ENCODE measurements at regions not wholly inside any gene's neighbourhood (a gene's known extent, or its start where the extent isn't known, plus 50 kb on each side); places are given as distances from the start of the nearest gene placed in this dataset.

- H3K27me3 Mint-ChIP-seq, result peaks cover 4% of the 10 kb centered on the region
- H3K27ac Mint-ChIP-seq, result no peak overlapping the region
- no peaks in the 10 kb centered on the region for H3K4me1 Mint-ChIP-seq
- H3K36me3 Mint-ChIP-seq, result no peaks in the 10 kb centered on the region
- no peak overlapping the region for H3K4me3 Mint-ChIP-seq
- H3K9me3 Mint-ChIP-seq, result peaks cover 5% of the 10 kb centered on the region
- no peak for DNase-seq
These were observed 60.3 kb upstream of the ZNF536 start for GRCh38 chr19:30311911-30312310.

DNA sequence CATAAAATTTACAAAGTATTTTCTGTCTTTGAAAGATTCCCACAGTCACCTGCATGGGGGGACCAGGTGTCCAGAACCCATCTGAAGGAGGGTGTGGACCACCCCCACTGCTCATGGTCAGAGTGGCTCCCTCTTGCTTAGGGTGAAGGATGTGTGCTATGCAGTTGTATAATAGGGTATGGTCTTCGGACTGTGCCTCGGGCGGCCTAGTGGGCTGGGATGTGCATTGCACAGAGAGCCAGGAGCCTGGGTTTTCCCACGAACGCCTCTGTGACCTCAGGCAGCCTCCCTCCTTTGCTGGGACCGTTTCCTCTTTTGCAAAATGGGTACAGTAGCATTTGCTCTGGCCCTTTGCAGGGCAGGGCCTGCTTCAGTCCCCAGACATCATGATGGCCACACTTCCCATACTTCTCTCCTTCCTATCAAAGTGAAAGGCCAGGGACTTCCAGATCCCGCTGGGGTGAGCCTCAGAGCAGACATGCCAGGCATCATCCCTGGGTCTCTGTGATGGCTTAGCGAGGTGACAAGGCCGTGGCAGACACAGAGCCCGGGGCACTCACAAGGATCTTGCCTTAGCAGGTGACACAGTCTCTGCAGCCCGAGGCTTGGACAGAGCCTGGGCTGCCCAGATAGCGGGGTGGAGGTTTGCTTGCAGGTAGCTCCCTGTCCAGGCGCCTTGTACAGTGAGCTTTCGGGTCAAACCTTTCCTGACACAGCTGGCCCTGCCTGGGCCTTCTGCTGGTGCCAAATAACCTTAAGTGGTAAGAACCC is 59.4 kb upstream of the ZNF536 start:
- no peak for DNase-seq
- no peak overlapping the region for H3K4me3 Mint-ChIP-seq
- H3K4me1 Mint-ChIP-seq, result no peaks in the 10 kb centered on the region
- H3K27me3 Mint-ChIP-seq, result peaks cover 4% of the 10 kb centered on the region
- peaks cover 5% of the 10 kb centered on the region for H3K9me3 Mint-ChIP-seq
- no peaks in the 10 kb centered on the region for H3K36me3 Mint-ChIP-seq
- no peak overlapping the region for H3K27ac Mint-ChIP-seq

DNA sequence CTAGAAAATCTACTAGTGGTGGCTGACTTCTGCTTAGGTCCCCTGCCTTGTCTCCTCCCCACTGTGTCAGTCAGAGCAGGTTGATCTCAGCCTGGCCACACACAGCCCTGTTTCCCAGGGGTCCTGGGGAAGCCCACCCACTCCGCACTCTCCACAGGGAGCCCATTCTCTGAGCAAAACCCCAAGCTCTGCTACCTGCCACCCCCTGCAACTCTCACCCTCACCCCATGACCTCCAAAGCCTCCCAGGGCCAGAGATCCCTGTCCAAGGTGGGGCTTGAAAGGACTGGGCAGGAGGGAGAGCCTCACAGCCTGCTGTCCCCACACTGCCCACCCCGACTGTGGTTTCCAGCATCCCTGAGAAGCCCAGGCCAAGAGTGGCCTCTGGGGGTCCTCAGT is 58.8 kb upstream of the ZNF536 start:
- no peaks in the 10 kb centered on the region for H3K4me1 Mint-ChIP-seq
- no peak overlapping the region for H3K4me3 Mint-ChIP-seq
- no peak overlapping the region for H3K27ac Mint-ChIP-seq
- no peaks in the 10 kb centered on the region for H3K36me3 Mint-ChIP-seq
- H3K27me3 Mint-ChIP-seq, result peaks cover 4% of the 10 kb centered on the region
- DNase-seq, result no peak
- H3K9me3 Mint-ChIP-seq, result peaks cover 5% of the 10 kb centered on the region

DNA sequence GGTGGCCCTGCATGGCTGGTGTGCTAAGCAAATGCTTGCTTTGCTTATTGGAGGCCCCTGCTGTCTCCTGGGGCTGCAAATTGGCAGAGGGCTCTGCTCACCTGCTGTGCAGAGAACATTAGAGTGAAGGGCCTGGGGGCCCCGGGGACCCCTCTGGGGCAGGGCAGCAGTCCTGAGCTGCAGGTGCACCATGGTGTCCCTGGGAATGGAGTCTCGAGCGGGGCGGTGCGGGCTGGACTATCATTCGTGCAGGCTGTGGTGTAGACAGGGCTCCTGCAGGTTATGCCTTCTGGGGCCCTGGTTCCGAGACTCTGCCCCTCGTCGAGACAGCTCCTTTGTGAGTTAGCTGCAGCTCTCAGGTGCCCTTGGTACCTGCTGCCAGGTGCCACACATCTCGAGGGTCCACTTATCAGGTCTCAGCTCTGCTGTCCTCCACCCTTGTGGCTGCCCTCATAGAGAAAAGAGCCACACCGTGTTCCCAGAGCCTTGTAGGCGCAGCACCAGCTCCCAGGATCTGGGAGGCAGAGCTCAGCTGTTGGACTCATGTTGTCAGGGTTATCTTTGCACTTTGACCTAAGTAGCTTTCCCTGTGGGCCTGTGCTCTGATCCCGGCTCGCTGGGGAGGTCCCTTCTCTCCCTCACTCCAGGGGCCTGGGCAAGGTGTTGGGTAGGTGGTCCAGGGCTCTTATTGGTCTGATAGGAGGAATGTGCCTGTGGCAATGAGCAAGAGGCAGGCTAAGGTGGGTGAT is 58.0 kb upstream of the ZNF536 start:
- H3K9me3 Mint-ChIP-seq, result peaks cover 5% of the 10 kb centered on the region
- no peaks in the 10 kb centered on the region for H3K27me3 Mint-ChIP-seq
- no peak for DNase-seq
- H3K4me1 Mint-ChIP-seq, result no peaks in the 10 kb centered on the region
- no peak overlapping the region for H3K4me3 Mint-ChIP-seq
- no peaks in the 10 kb centered on the region for H3K36me3 Mint-ChIP-seq
- no peak overlapping the region for H3K27ac Mint-ChIP-seq

DNA sequence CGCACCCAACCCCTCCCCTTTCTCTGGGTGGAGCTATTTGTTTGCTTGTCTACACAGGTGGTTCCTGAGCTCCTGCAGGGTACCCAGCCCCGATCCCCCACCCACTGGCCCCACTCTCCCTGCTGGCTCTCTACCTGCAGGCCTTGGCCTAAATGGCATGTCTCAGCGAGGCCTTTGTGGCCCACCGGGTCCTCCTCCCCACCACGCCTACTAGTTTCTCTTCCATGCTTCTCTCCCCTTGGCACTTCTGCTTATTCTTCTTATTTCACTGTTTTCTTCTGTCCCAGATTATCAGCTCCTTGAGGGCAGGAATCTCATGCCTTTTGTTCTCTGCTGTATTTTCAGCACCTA is 57.4 kb upstream of the ZNF536 start:
- Mint-ChIP-seq H3K9me3 (peaks cover 5% of the 10 kb centered on the region), H3K27me3 (no peaks in the 10 kb centered on the region), H3K36me3 (no peaks in the 10 kb centered on the region), H3K27ac (no peak overlapping the region), H3K4me1 (no peaks in the 10 kb centered on the region), H3K4me3 (no peak overlapping the region)
- DNase-seq, result no peak

GRCh38 chr19:30315159-30315558 is 57.0 kb upstream of the ZNF536 start:
- no peak for DNase-seq
- H3K27me3 Mint-ChIP-seq, result no peaks in the 10 kb centered on the region
- H3K9me3 Mint-ChIP-seq, result peaks cover 5% of the 10 kb centered on the region
- H3K4me3 Mint-ChIP-seq, result no peak overlapping the region
- H3K27ac Mint-ChIP-seq, result no peak overlapping the region
- no peaks in the 10 kb centered on the region for H3K4me1 Mint-ChIP-seq
- H3K36me3 Mint-ChIP-seq, result no peaks in the 10 kb centered on the region

- Mint-ChIP-seq H3K4me3 (no peak overlapping the region), H3K27me3 (no peaks in the 10 kb centered on the region), H3K27ac (no peak overlapping the region), H3K4me1 (no peaks in the 10 kb centered on the region), H3K9me3 (peaks cover 5% of the 10 kb centered on the region), H3K36me3 (no peaks in the 10 kb centered on the region)
- no peak for DNase-seq
These were observed 56.1 kb upstream of the ZNF536 start for GRCh38 chr19:30316000-30316491.

- H3K27ac Mint-ChIP-seq, result no peak overlapping the region
- H3K4me3 Mint-ChIP-seq, result no peak overlapping the region
- DNase-seq, result no peak
- no peaks in the 10 kb centered on the region for H3K4me1 Mint-ChIP-seq
- H3K9me3 Mint-ChIP-seq, result peaks cover 5% of the 10 kb centered on the region
- H3K27me3 Mint-ChIP-seq, result no peaks in the 10 kb centered on the region
- no peaks in the 10 kb centered on the region for H3K36me3 Mint-ChIP-seq
These were observed 55.6 kb upstream of the ZNF536 start for GRCh38 chr19:30316560-30317106.

- no peaks in the 10 kb centered on the region for H3K4me1 Mint-ChIP-seq
- H3K4me3 Mint-ChIP-seq, result no peak overlapping the region
- no peak overlapping the region for H3K27ac Mint-ChIP-seq
- no peaks in the 10 kb centered on the region for H3K36me3 Mint-ChIP-seq
- no peaks in the 10 kb centered on the region for H3K27me3 Mint-ChIP-seq
- no peak for DNase-seq
- H3K9me3 Mint-ChIP-seq, result peaks cover 5% of the 10 kb centered on the region
These were observed 54.8 kb upstream of the ZNF536 start for GRCh38 chr19:30317403-30317802.

DNA sequence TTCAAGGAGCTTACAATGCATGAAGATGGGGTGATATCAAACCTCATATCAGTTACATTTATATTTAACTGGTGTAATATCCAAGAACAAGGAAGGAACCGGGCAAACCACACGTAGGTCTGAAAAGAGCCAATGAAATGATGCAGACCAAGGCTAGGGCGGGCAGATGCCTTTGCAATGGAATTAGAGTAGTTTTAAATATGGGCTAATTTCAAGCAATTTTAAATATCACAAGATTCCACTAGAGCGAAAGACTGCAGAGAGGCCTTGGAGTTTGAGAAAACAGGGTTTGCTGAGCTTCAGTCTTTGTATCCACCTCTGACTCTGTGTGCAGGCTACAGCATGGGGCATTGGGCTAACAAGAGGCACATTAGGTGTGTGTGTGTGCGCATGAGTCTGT is 53.9 kb upstream of the ZNF536 start:
- H3K9me3 Mint-ChIP-seq, result peaks cover 5% of the 10 kb centered on the region
- H3K4me1 Mint-ChIP-seq, result no peaks in the 10 kb centered on the region
- H3K27me3 Mint-ChIP-seq, result no peaks in the 10 kb centered on the region
- H3K27ac Mint-ChIP-seq, result no peak overlapping the region
- no peaks in the 10 kb centered on the region for H3K36me3 Mint-ChIP-seq
- H3K4me3 Mint-ChIP-seq, result no peak overlapping the region
- DNase-seq, result no peak

DNA sequence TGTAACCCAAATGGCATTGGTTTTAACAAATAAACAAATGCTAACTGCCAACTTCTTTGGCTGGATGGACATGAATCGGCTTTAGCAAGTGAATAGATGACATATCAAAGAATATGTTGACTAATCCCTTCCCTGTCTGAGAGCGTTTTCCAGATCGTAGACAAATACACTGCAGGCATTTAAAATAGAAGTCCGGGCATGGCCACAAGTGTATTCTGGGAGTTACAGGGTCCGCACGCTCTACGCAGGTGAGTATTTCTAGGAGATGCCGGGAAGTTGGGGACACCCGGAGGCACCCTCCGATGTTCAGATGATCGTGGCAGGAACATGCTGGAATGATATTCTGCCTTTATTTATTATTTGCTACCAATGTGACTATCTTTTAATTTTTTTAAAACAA is 53.2 kb upstream of the ZNF536 start:
- Mint-ChIP-seq H3K27me3 (no peaks in the 10 kb centered on the region), H3K9me3 (peaks cover 5% of the 10 kb centered on the region), H3K4me1 (no peaks in the 10 kb centered on the region), H3K36me3 (no peaks in the 10 kb centered on the region), H3K27ac (no peak overlapping the region), H3K4me3 (no peak overlapping the region)
- no peak for DNase-seq

DNA sequence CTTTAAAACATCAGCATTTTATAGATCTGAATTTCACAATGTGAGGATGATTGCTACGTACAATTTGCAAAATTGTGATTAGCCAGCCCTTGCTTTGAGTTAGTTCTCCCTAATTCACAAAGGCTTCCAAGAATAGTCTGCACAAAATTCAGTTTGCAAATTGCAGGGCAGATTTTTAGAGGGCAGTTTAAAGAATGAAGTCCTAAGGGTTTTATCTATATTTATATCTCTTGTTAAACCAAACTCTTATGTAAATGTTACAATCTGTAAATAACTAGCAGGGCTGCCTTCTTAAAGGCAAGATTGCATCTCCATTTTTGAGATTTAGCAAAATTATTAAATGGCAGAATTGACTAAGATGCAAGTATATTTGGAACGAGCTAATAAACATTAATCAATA is 52.8 kb upstream of the ZNF536 start:
- Mint-ChIP-seq H3K36me3 (no peaks in the 10 kb centered on the region), H3K9me3 (peaks cover 5% of the 10 kb centered on the region), H3K27ac (no peak overlapping the region), H3K27me3 (no peaks in the 10 kb centered on the region), H3K4me3 (no peak overlapping the region), H3K4me1 (no peaks in the 10 kb centered on the region)
- no peak for DNase-seq

- no peak overlapping the region for H3K27ac Mint-ChIP-seq
- no peaks in the 10 kb centered on the region for H3K36me3 Mint-ChIP-seq
- no peaks in the 10 kb centered on the region for H3K4me1 Mint-ChIP-seq
- no peak overlapping the region for H3K4me3 Mint-ChIP-seq
- DNase-seq, result no peak
- H3K9me3 Mint-ChIP-seq, result peaks cover 5% of the 10 kb centered on the region
- no peaks in the 10 kb centered on the region for H3K27me3 Mint-ChIP-seq
These were observed 52.3 kb upstream of the ZNF536 start for GRCh38 chr19:30319876-30320275.

DNA sequence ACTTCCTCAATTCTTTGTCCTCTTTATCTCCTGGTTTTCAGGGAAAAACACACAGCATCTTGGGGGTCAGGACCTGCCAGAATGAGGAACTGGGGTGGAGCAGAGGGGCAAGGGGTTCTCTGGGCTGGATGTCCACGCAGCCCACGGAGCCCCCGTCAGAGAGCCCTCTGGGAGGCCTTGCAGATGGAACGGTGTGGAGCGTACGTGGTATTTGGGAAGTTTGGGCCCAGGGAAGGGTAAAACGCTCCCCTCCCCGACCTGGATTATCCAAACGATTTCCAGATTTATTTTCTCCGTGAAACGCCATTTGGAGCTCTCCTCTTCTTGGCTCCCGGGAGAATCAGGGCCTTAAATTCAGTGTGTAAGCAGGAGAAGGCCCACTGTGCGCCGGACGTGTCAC is 51.7 kb upstream of the ZNF536 start:
- no peaks in the 10 kb centered on the region for H3K27me3 Mint-ChIP-seq
- no peaks in the 10 kb centered on the region for H3K4me1 Mint-ChIP-seq
- no peaks in the 10 kb centered on the region for H3K36me3 Mint-ChIP-seq
- no peak overlapping the region for H3K4me3 Mint-ChIP-seq
- peaks cover 3% of the 10 kb centered on the region for H3K9me3 Mint-ChIP-seq
- H3K27ac Mint-ChIP-seq, result no peak overlapping the region
- no peak for DNase-seq

GRCh38 chr19:30320916-30321315 is 51.3 kb upstream of the ZNF536 start:
- H3K27ac Mint-ChIP-seq, result no peak overlapping the region
- DNase-seq, result no peak
- no peaks in the 10 kb centered on the region for H3K4me1 Mint-ChIP-seq
- H3K36me3 Mint-ChIP-seq, result no peaks in the 10 kb centered on the region
- H3K9me3 Mint-ChIP-seq, result peaks cover 3% of the 10 kb centered on the region
- H3K4me3 Mint-ChIP-seq, result no peak overlapping the region
- H3K27me3 Mint-ChIP-seq, result no peaks in the 10 kb centered on the region

Data from activated naive CD8-positive, alpha-beta T cell treated with anti-CD3 and anti-CD28 coated beads for 36 hours (primary cell).